ENCODE measurements at regions not wholly inside any gene's neighbourhood (a gene's known extent, or its start where the extent isn't known, plus 50 kb on each side); places are given as distances from the start of the nearest gene placed in this dataset.

- Mint-ChIP-seq H3K36me3 (no peaks in the 10 kb centered on the region), H3K4me3 (no peak overlapping the region), H3K27me3 (peaks cover 2 to 7% of the 10 kb centered on the region in 2 donors), H3K9me3 (peaks cover 5% of the 10 kb centered on the region), H3K4me1 (ENCODE audit: low read depth in 2 of 2) (no peaks in the 10 kb centered on the region), H3K27ac (no peak overlapping the region)
- no peak for DNase-seq (ENCODE audit: low spot score)
- no peak for ATAC-seq
Measured at GRCh38 chr2:217459680-217460405, 543.0 kb downstream of the TNS1 start.

- no peak for ATAC-seq
- Mint-ChIP-seq H3K27ac (no peak overlapping the region), H3K36me3 (peaks cover 3% of the 10 kb centered on the region), H3K4me3 (no peak overlapping the region), H3K9me3 (peaks cover 5% of the 10 kb centered on the region), H3K4me1 (ENCODE audit: low read depth in 2 of 2) (no peaks in the 10 kb centered on the region), H3K27me3 (peaks cover 4 to 12% of the 10 kb centered on the region in 2 donors)
- DNase-seq (ENCODE audit: low spot score), result no peak
Measured at GRCh38 chr2:217459016-217459415, 543.8 kb downstream of the TNS1 start.

GRCh38 chr2:217456016-217456415 is 546.8 kb downstream of the TNS1 start:
- Mint-ChIP-seq H3K4me3 (no peak overlapping the region), H3K9me3 (peaks cover 5% of the 10 kb centered on the region), H3K36me3 (peaks cover 5% of the 10 kb centered on the region), H3K4me1 (ENCODE audit: low read depth in 2 of 2) (no peaks in the 10 kb centered on the region), H3K27me3 (peaks cover 13 to 15% of the 10 kb centered on the region in 2 donors), H3K27ac (no peak overlapping the region)
- no peak for ATAC-seq
- DNase-seq (ENCODE audit: low spot score), result no peak

- ATAC-seq, result no peak
- H3K27me3 Mint-ChIP-seq, result peaks cover 19 to 22% of the 10 kb centered on the region in 2 donors
- H3K36me3 Mint-ChIP-seq, result peaks cover 5% of the 10 kb centered on the region
- H3K4me3 Mint-ChIP-seq, result no peak overlapping the region
- H3K4me1 Mint-ChIP-seq (ENCODE audit: low read depth in 2 of 2), result peaks cover 0 to 4% of the 10 kb centered on the region in 2 donors
- DNase-seq (ENCODE audit: low spot score), result no peak
- no peak overlapping the region for H3K27ac Mint-ChIP-seq
- peaks cover 5% of the 10 kb centered on the region for H3K9me3 Mint-ChIP-seq
Measured at GRCh38 chr2:217452928-217453327, 549.9 kb downstream of the TNS1 start.

- DNase-seq (ENCODE audit: low spot score), result no peak
Measured at GRCh38 chr2:217451666-217452065, 551.1 kb downstream of the TNS1 start.

GRCh38 chr2:217449444-217449843 is 553.4 kb downstream of the TNS1 start:
- DNase-seq (ENCODE audit: low spot score) (no peak), ATAC-seq (no peak)
- peaks cover 5% of the 10 kb centered on the region for H3K36me3 Mint-ChIP-seq
- H3K9me3 Mint-ChIP-seq, result no peaks in the 10 kb centered on the region
- no peak overlapping the region for H3K27ac Mint-ChIP-seq
- peaks cover 0 to 4% of the 10 kb centered on the region in 2 donors for H3K4me1 Mint-ChIP-seq (ENCODE audit: low read depth in 2 of 2)
- H3K4me3 Mint-ChIP-seq, result no peak overlapping the region
- H3K27me3 Mint-ChIP-seq, result peaks cover 24% of the 10 kb centered on the region in 2 donors

More at GRCh38 chr2:217451666-217452065, 551.1 kb downstream of the TNS1 start:
- Mint-ChIP-seq H3K27ac (no peak overlapping the region), H3K4me3 (no peak overlapping the region), H3K4me1 (ENCODE audit: low read depth in 2 of 2) (peaks cover 0 to 4% of the 10 kb centered on the region in 2 donors), H3K36me3 (peaks cover 5% of the 10 kb centered on the region), H3K27me3 (peaks cover 22 to 23% of the 10 kb centered on the region in 2 donors), H3K9me3 (no peaks in the 10 kb centered on the region)
- ATAC-seq, result no peak

- H3K27me3 Mint-ChIP-seq, result peaks cover 18 to 21% of the 10 kb centered on the region in 2 donors
- DNase-seq (ENCODE audit: low spot score) (no peak), ATAC-seq (no peak)
- peaks cover under 1% of the 10 kb centered on the region for H3K36me3 Mint-ChIP-seq
- H3K4me3 Mint-ChIP-seq, result no peak overlapping the region
- H3K27ac Mint-ChIP-seq, result no peak overlapping the region
- H3K9me3 Mint-ChIP-seq, result no peaks in the 10 kb centered on the region
- H3K4me1 Mint-ChIP-seq (ENCODE audit: low read depth in 2 of 2), result peaks cover 0 to 4% of the 10 kb centered on the region in 2 donors
Measured at GRCh38 chr2:217448860-217449259, 553.9 kb downstream of the TNS1 start.

- DNase-seq (ENCODE audit: low spot score) (no peak), ATAC-seq (no peak)
- Mint-ChIP-seq H3K4me3 (no peak overlapping the region), H3K27me3 (peaks cover 25 to 26% of the 10 kb centered on the region in 2 donors), H3K27ac (no peak overlapping the region), H3K36me3 (no peaks in the 10 kb centered on the region), H3K4me1 (ENCODE audit: low read depth in 2 of 2) (peaks cover 0 to 4% of the 10 kb centered on the region in 2 donors), H3K9me3 (no peaks in the 10 kb centered on the region)
Measured at GRCh38 chr2:217445723-217446122, 557.1 kb downstream of the TNS1 start.

- DNase-seq (ENCODE audit: low spot score), result no peak
- no peak for ATAC-seq
- H3K36me3 Mint-ChIP-seq, result no peaks in the 10 kb centered on the region
- H3K27ac Mint-ChIP-seq, result no peak overlapping the region
- no peak overlapping the region for H3K4me3 Mint-ChIP-seq
- H3K9me3 Mint-ChIP-seq, result no peaks in the 10 kb centered on the region
- H3K4me1 Mint-ChIP-seq (ENCODE audit: low read depth in 2 of 2), result peaks cover 0 to 4% of the 10 kb centered on the region in 2 donors
- peaks cover 22 to 23% of the 10 kb centered on the region in 2 donors for H3K27me3 Mint-ChIP-seq
Measured at GRCh38 chr2:217444932-217445331, 557.9 kb downstream of the TNS1 start.

GRCh38 chr2:217444509-217444908 is 558.3 kb downstream of the TNS1 start:
- ATAC-seq (no peak), DNase-seq (ENCODE audit: low spot score) (no peak)
- H3K4me1 Mint-ChIP-seq (ENCODE audit: low read depth in 2 of 2), result peaks cover 0 to 5% of the 10 kb centered on the region in 2 donors
- H3K27ac Mint-ChIP-seq, result no peak overlapping the region
- H3K36me3 Mint-ChIP-seq, result no peaks in the 10 kb centered on the region
- H3K27me3 Mint-ChIP-seq, result peaks cover 20 to 22% of the 10 kb centered on the region in 2 donors
- no peaks in the 10 kb centered on the region for H3K9me3 Mint-ChIP-seq
- H3K4me3 Mint-ChIP-seq, result no peak overlapping the region

GRCh38 chr2:217443601-217444000 is 559.2 kb downstream of the TNS1 start:
- peaks cover 20 to 21% of the 10 kb centered on the region in 2 donors for H3K27me3 Mint-ChIP-seq
- H3K4me1 Mint-ChIP-seq (ENCODE audit: low read depth in 2 of 2), result peaks cover 0 to 5% of the 10 kb centered on the region in 2 donors
- ATAC-seq (no peak), DNase-seq (ENCODE audit: low spot score) (no peak)
- H3K4me3 Mint-ChIP-seq, result no peak overlapping the region
- no peak overlapping the region for H3K27ac Mint-ChIP-seq
- H3K9me3 Mint-ChIP-seq, result no peaks in the 10 kb centered on the region
- no peaks in the 10 kb centered on the region for H3K36me3 Mint-ChIP-seq

- H3K27ac Mint-ChIP-seq, result no peak overlapping the region
- peaks cover 6% of the 10 kb centered on the region for H3K36me3 Mint-ChIP-seq
- no peak for DNase-seq (ENCODE audit: low spot score)
- H3K27me3 Mint-ChIP-seq, result peaks cover 31 to 35% of the 10 kb centered on the region in 2 donors
- H3K9me3 Mint-ChIP-seq, result no peaks in the 10 kb centered on the region
- H3K4me3 Mint-ChIP-seq, result no peak overlapping the region
- ATAC-seq, result no peak
- H3K4me1 Mint-ChIP-seq (ENCODE audit: low read depth in 2 of 2), result peaks cover 12% of the 10 kb centered on the region in 2 donors
Measured at GRCh38 chr2:217440000-217440399, 562.8 kb downstream of the TNS1 start.

- no peak for DNase-seq (ENCODE audit: low spot score)
- no peak overlapping the region for H3K27ac Mint-ChIP-seq
- no peak overlapping the region for H3K4me3 Mint-ChIP-seq
- no peaks in the 10 kb centered on the region for H3K9me3 Mint-ChIP-seq
- ATAC-seq, result no peak
- peaks cover 31 to 36% of the 10 kb centered on the region in 2 donors for H3K27me3 Mint-ChIP-seq
- peaks cover 21 to 22% of the 10 kb centered on the region in 2 donors for H3K4me1 Mint-ChIP-seq (ENCODE audit: low read depth in 2 of 2)
- H3K36me3 Mint-ChIP-seq, result peaks cover 6% of the 10 kb centered on the region
Measured at GRCh38 chr2:217438821-217439220, 564.0 kb downstream of the TNS1 start.

GRCh38 chr2:217438136-217438535 is 564.7 kb downstream of the TNS1 start:
- ATAC-seq (no peak), DNase-seq (ENCODE audit: low spot score) (no peak)
- peaks cover 27 to 29% of the 10 kb centered on the region in 2 donors for H3K4me1 Mint-ChIP-seq (ENCODE audit: low read depth in 2 of 2)
- H3K36me3 Mint-ChIP-seq, result peaks cover 6% of the 10 kb centered on the region
- no peak overlapping the region for H3K4me3 Mint-ChIP-seq
- H3K9me3 Mint-ChIP-seq, result no peaks in the 10 kb centered on the region
- H3K27me3 Mint-ChIP-seq, result peaks cover 33 to 43% of the 10 kb centered on the region in 2 donors
- H3K27ac Mint-ChIP-seq, result no peak overlapping the region
